ENCODE measurements at regions not wholly inside any gene's neighbourhood (a gene's known extent, or its start where the extent isn't known, plus 50 kb on each side); places are given as distances from the start of the nearest gene placed in this dataset.

- DNase-seq = no peak
- Histone ChIP-seq H3K27ac (no peak overlapping the region), H3K9me3 (no peaks in the 10 kb centered on the region), H3K4me1 (peaks cover 0 to 6% (median 0%) of the 10 kb centered on the region in 3 donors), H3K27me3 (no peaks in the 10 kb centered on the region), H3K4me3 (no peak overlapping the region), H3K36me3 (no peaks in the 10 kb centered on the region)
- TF ChIP-seq CTCF (IDR thresholded peaks at IDR 0.05) (no peak), POLR2A (IDR thresholded peaks at IDR 0.05) (no peak)
- 91 to 92% methylated on average over 1 of the region's 1 CpG for WGBS, 2 donors
- intact Hi-C loops (cut with DNase I) = no loop called here
Measured at GRCh38 chr6:140397106-140397505, 1022.7 kb upstream of the CITED2 start.

GRCh38 chr6:140393665-140394540 is 1019.5 kb upstream of the CITED2 start:
- H3K4me1 ChIP-seq = peaks cover 0 to 6% (median 0%) of the 10 kb centered on the region in 3 donors
- intact Hi-C loops (cut with DNase I) = no loop called here
- H3K4me3 ChIP-seq = no peak overlapping the region
- DNase-seq = no peak
- H3K27ac ChIP-seq = no peak overlapping the region
- no peaks in the 10 kb centered on the region for H3K9me3 ChIP-seq
- no peaks in the 10 kb centered on the region for H3K36me3 ChIP-seq
- 37 to 40% methylated on average over 6 of the region's 6 CpGs for WGBS, 2 donors
- no peak for TF ChIP-seq CTCF (IDR thresholded peaks at IDR 0.05)
- no peak for TF ChIP-seq POLR2A (IDR thresholded peaks at IDR 0.05)
- no peaks in the 10 kb centered on the region for H3K27me3 ChIP-seq

GRCh38 chr6:140388815-140389214 is 1014.4 kb upstream of the CITED2 start:
- WGBS, 2 donors = 84 to 85% methylated on average over 1 of the region's 1 CpG
- no peak for DNase-seq
- peaks cover 0 to 6% (median 0%) of the 10 kb centered on the region in 3 donors for H3K4me1 ChIP-seq
- no peak overlapping the region for H3K4me3 ChIP-seq
- H3K27me3 ChIP-seq = no peaks in the 10 kb centered on the region
- no peaks in the 10 kb centered on the region for H3K36me3 ChIP-seq
- no peak for TF ChIP-seq POLR2A (IDR thresholded peaks at IDR 0.05)
- no peak for TF ChIP-seq CTCF (IDR thresholded peaks at IDR 0.05)
- peaks cover 0 to 9% (median 0%) of the 10 kb centered on the region in 3 donors for H3K9me3 ChIP-seq
- no peak overlapping the region for H3K27ac ChIP-seq
- intact Hi-C loops (cut with DNase I) = no loop called here

- 44 to 73% methylated on average over 2 of the region's 2 CpGs for WGBS, 2 donors
- H3K9me3 ChIP-seq = peaks cover 0 to 9% (median 0%) of the 10 kb centered on the region in 3 donors
- no peak overlapping the region for H3K27ac ChIP-seq
- peaks cover 0 to 1% (median 0%) of the 10 kb centered on the region in 3 donors for H3K4me1 ChIP-seq
- H3K4me3 ChIP-seq = no peak overlapping the region
- TF ChIP-seq POLR2A (IDR thresholded peaks at IDR 0.05) (no peak), CTCF (IDR thresholded peaks at IDR 0.05) (no peak)
- H3K27me3 ChIP-seq = no peaks in the 10 kb centered on the region
- H3K36me3 ChIP-seq = no peaks in the 10 kb centered on the region
- intact Hi-C loops (cut with DNase I) = no loop called here
- DNase-seq = no peak
Measured at GRCh38 chr6:140388192-140388802, 1013.8 kb upstream of the CITED2 start.

- no peak for DNase-seq
- 90 to 95% methylated on average over 3 of the region's 3 CpGs for WGBS, 2 donors
Measured at GRCh38 chr6:140385679-140386078, 1011.2 kb upstream of the CITED2 start.

More at GRCh38 chr6:140385679-140386078, 1011.2 kb upstream of the CITED2 start:
- Histone ChIP-seq H3K4me3 (no peak overlapping the region), H3K4me1 (no peaks in the 10 kb centered on the region), H3K9me3 (peaks cover 0 to 9% (median 0%) of the 10 kb centered on the region in 3 donors), H3K36me3 (no peaks in the 10 kb centered on the region), H3K27me3 (no peaks in the 10 kb centered on the region), H3K27ac (no peak overlapping the region)
- TF ChIP-seq CTCF (IDR thresholded peaks at IDR 0.05) (no peak), POLR2A (IDR thresholded peaks at IDR 0.05) (no peak)
- intact Hi-C loops (cut with DNase I) = no loop called here
